Thymus (tissue), 11 donors: ENCODE measurements at regions not wholly inside any gene's neighbourhood (a gene's known extent, or its start where the extent isn't known, plus 50 kb on each side); places are given as distances from the start of the nearest gene placed in this dataset.

Source experiments
- DNase-seq, 9 donors: peaks; one replicate each; pipeline ENCODE4 v3.0.0-alpha.2; 2013; ENCODE audit warnings: low spot score in 9 of 9, low read depth in 6 of 9, missing footprints in 1 of 9
- H3K27ac ChIP-seq, 2 donors: one replicate each; pipeline ENCODE4 v1.5.1; 2013; ENCODE audit warnings: control low read depth in 1 of 2, low read depth in 1 of 2, low read length in 1 of 2, mild to moderate bottlenecking in 1 of 2, moderate library complexity in 1 of 2
- H3K27me3 ChIP-seq, 2 donors: one replicate each; pipeline ENCODE4 v1.5.1; 2013; ENCODE audit warnings: low read length in 1 of 2; ENCODE audit not compliant: control insufficient read depth in 2 of 2, insufficient read depth in 1 of 2
- H3K36me3 ChIP-seq, 2 donors: one replicate each; pipeline ENCODE4 v1.5.1; 2013; ENCODE audit warnings: low read length in 1 of 2, mild to moderate bottlenecking in 1 of 2, moderate library complexity in 1 of 2; ENCODE audit not compliant: control insufficient read depth in 2 of 2, insufficient read depth in 2 of 2
- H3K4me1 ChIP-seq, 2 donors: one replicate each; pipeline ENCODE4 v1.5.1; 2013; ENCODE audit warnings: low read length in 2 of 2; ENCODE audit not compliant: control insufficient read depth in 2 of 2, insufficient read depth in 2 of 2
- H3K4me3 ChIP-seq, 2 donors: one replicate each; pipeline ENCODE4 v1.5.1; 2013; ENCODE audit warnings: low read length in 2 of 2, control low read depth in 1 of 2, mild to moderate bottlenecking in 1 of 2
- H3K9me3 ChIP-seq, 2 donors: one replicate each; pipeline ENCODE4 v1.5.1; 2013; ENCODE audit warnings: low read length in 1 of 2, mild to moderate bottlenecking in 1 of 2; ENCODE audit not compliant: control insufficient read depth in 2 of 2, insufficient read depth in 1 of 2
- WGBS: extraction: QIAGEN DNeasy Blood & Tissue Kit; methylation state at CpG from one replicate; pipeline ENCODE4 v1.1.7; 2013; 5-methylcytosine and 5-hydroxymethylcytosine counted together
- donor health status: healthy.

GRCh38 chr5:84805473-84805872 lies 420.8 kb upstream of the EDIL3 start:
- Histone ChIP-seq H3K27me3 (no peaks in the 10 kb centered on the region), H3K4me1 (no peaks in the 10 kb centered on the region), H3K36me3 (no peaks in the 10 kb centered on the region), H3K9me3 (no peaks in the 10 kb centered on the region), H3K27ac (no peak overlapping the region), H3K4me3 (no peak overlapping the region)
- no peak for DNase-seq

DNA sequence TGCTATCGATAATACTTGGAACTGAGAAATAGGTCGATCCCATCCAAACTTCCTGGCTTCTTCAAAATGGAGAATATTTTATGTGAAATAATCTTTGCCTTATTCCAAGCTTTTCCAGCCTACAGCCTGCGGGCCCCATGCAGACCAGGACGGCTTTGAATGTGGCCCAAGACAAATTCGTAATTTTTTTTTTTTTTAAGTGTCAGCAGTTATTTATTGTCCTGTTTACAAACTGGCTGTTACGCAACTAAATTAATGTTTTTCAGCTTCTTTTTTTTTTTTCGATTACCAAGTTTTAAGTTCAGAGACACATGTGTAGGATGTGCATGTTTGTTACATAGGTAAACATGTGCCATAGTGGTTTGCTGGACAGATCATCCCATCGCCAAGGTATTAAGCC lies 411.7 kb upstream of the EDIL3 start:
- H3K4me1 ChIP-seq = no peaks in the 10 kb centered on the region
- H3K36me3 ChIP-seq = no peaks in the 10 kb centered on the region
- 97% methylated on average over 8 of the region's 8 CpGs for WGBS
- no peaks in the 10 kb centered on the region for H3K27me3 ChIP-seq
- H3K9me3 ChIP-seq = no peaks in the 10 kb centered on the region
- H3K4me3 ChIP-seq = no peak overlapping the region
- no peak for DNase-seq
- no peak overlapping the region for H3K27ac ChIP-seq

- 98% methylated on average over 2 of the region's 2 CpGs for WGBS
- Histone ChIP-seq H3K4me3 (no peak overlapping the region), H3K27ac (no peak overlapping the region), H3K4me1 (no peaks in the 10 kb centered on the region), H3K27me3 (no peaks in the 10 kb centered on the region), H3K36me3 (no peaks in the 10 kb centered on the region), H3K9me3 (no peaks in the 10 kb centered on the region)
- no peak for DNase-seq
Measured at GRCh38 chr5:84794486-84795035, 409.9 kb upstream of the EDIL3 start.

- Histone ChIP-seq H3K36me3 (no peaks in the 10 kb centered on the region), H3K27ac (no peak overlapping the region), H3K9me3 (no peaks in the 10 kb centered on the region), H3K4me1 (no peaks in the 10 kb centered on the region), H3K27me3 (no peaks in the 10 kb centered on the region), H3K4me3 (no peak overlapping the region)
- DNase-seq = no peak
- WGBS = 88% methylated on average over 3 of the region's 3 CpGs
Measured at GRCh38 chr5:84791730-84792129, 407.1 kb upstream of the EDIL3 start.

DNA sequence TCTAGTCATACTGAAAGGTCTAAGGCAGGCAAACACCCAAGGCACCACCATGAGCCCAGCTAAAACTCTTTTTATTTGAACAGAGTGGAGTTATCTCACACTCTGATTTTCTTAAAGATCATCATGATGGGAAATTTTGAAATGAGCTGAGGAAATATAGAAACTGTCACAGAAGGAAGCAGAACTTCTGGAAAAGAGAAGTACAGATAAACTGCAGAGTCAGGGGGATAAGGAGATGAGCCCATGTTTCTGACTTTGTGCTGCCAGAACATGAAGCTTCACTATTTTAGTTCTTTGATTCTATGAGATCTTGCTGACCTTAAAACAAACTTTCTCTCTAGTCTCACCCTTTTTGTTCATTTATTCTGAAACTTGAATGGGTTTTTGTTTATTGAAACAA lies 406.5 kb upstream of the EDIL3 start:
- no peaks in the 10 kb centered on the region for H3K27me3 ChIP-seq
- peak in 1 of 9 donors; percentile 1 for DNase-seq
- H3K36me3 ChIP-seq = no peaks in the 10 kb centered on the region
- no peaks in the 10 kb centered on the region for H3K9me3 ChIP-seq
- H3K27ac ChIP-seq = no peak overlapping the region
- H3K4me1 ChIP-seq = no peaks in the 10 kb centered on the region
- H3K4me3 ChIP-seq = no peak overlapping the region

GRCh38 chr5:84790406-84790805 lies 405.7 kb upstream of the EDIL3 start:
- 86% methylated on average over 1 of the region's 1 CpG for WGBS
- Histone ChIP-seq H3K4me3 (no peak overlapping the region), H3K27ac (no peak overlapping the region), H3K4me1 (no peaks in the 10 kb centered on the region), H3K27me3 (no peaks in the 10 kb centered on the region), H3K36me3 (no peaks in the 10 kb centered on the region), H3K9me3 (no peaks in the 10 kb centered on the region)
- no peak for DNase-seq

DNA sequence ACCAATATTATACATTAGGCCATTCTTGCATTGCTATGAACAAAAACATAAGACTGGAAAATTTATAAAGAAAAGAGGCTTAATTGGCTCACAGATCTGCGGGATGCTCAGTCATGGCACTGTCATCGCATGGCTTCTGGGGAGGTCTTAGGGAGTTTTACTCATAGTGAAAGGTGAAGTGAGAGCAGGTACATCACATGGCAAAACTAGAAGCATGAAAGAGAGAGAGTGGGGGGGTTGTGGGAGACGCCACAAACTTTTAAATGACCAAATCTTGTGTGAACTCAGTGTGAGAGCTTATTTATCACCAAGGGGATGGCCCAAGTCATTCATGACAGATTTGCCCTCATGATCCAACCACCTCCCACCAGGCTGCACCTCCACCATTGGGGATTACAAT lies 398.3 kb upstream of the EDIL3 start:
- Histone ChIP-seq H3K9me3 (no peaks in the 10 kb centered on the region), H3K36me3 (no peaks in the 10 kb centered on the region), H3K4me3 (no peak overlapping the region), H3K4me1 (no peaks in the 10 kb centered on the region), H3K27ac (no peak overlapping the region), H3K27me3 (no peaks in the 10 kb centered on the region)
- no peak for DNase-seq
- 92% methylated on average over 3 of the region's 3 CpGs for WGBS

DNA sequence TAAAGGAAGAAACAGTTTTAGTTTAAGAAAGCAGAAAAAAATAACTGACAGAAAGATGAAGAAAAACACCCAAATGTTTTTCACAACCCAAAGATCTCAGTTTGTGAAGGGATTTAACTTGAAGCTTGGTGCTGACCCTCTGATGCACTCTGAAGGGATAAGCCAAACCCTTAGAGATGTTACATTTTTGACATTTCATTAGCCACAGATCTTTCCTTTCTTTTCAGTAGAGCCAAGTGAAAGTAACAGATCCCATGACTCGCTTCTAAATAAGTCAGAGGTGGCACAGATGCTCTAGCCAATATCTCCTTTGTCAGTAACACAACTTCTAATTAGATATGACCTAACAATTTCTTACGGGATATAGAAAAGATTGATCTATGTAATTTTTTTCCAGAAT lies 394.5 kb upstream of the EDIL3 start:
- WGBS = 86% methylated on average over 2 of the region's 2 CpGs
- DNase-seq = no peak
- Histone ChIP-seq H3K36me3 (no peaks in the 10 kb centered on the region), H3K27ac (no peak overlapping the region), H3K9me3 (no peaks in the 10 kb centered on the region), H3K4me3 (no peak overlapping the region), H3K4me1 (no peaks in the 10 kb centered on the region), H3K27me3 (no peaks in the 10 kb centered on the region)

DNA sequence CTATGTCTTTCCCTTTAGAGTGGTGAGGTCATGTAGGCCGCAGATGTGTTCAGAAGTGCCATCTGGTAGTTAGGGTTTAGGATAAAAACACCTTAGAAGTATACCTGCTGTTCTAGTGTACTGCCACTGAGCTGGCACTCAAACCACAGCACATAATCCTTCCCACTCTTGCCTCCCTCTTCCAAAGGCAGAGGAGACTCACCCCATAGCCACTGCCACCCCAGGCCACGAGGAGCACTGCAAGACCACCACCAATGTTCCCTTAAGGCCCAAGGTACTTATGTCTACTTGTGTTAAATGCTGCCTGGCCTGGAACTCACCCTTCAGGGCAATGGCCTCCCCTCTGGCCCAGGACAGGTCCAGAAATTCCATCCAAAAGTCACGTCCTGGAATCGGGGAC lies 379.5 kb upstream of the EDIL3 start:
- no peak overlapping the region for H3K27ac ChIP-seq
- H3K27me3 ChIP-seq = no peaks in the 10 kb centered on the region
- WGBS = 76% methylated on average over 4 of the region's 4 CpGs
- H3K4me3 ChIP-seq = no peak overlapping the region
- H3K36me3 ChIP-seq = no peaks in the 10 kb centered on the region
- no peaks in the 10 kb centered on the region for H3K9me3 ChIP-seq
- H3K4me1 ChIP-seq = no peaks in the 10 kb centered on the region
- no peak for DNase-seq

- H3K27me3 ChIP-seq = no peaks in the 10 kb centered on the region
- no peak for DNase-seq
- H3K4me3 ChIP-seq = no peak overlapping the region
- WGBS = 94% methylated on average over 1 of the region's 1 CpG
- H3K4me1 ChIP-seq = no peaks in the 10 kb centered on the region
- H3K27ac ChIP-seq = no peak overlapping the region
- no peaks in the 10 kb centered on the region for H3K36me3 ChIP-seq
- no peaks in the 10 kb centered on the region for H3K9me3 ChIP-seq
Measured at GRCh38 chr5:84758008-84758407, 373.3 kb upstream of the EDIL3 start.
